Astrocyte of the cerebellum (primary cell): ENCODE measurements at regions not wholly inside any gene's neighbourhood (a gene's known extent, or its start where the extent isn't known, plus 50 kb on each side); places are given as distances from the start of the nearest gene placed in this dataset.
"Not testable (repeated sequence)": the region's sequence is repeated elsewhere in the genome, so short reads cannot be mapped to it uniquely, and the experiment has no call there.

ENCODE experiments used
- DNase-seq: peaks from one replicate; pipeline ENCODE4 v3.0.0-alpha.2; 2011; ENCODE audit warnings: low read depth
- H3K4me3 ChIP-seq: 2 replicates; pipeline ENCODE4 v1.5.1; 2011; ENCODE audit warnings: mild to moderate bottlenecking, low read depth, low read length, moderate library complexity
- in situ Hi-C: cut with HindIII; loops from 2 replicates; pipeline ENCODE4 v1.10.0; 2017; ENCODE audit warnings: low sequenced_read_pairs
- TF ChIP-seq, protein P1 (sequence below): IDR thresholded peaks from 2 replicates; pipeline ENCODE4 v1.5.1; 2012; ENCODE audit warnings: low read length, low read depth, moderate library complexity, mild to moderate bottlenecking; ENCODE audit errors: missing control alignments

- TF ChIP-seq, protein P1, sequence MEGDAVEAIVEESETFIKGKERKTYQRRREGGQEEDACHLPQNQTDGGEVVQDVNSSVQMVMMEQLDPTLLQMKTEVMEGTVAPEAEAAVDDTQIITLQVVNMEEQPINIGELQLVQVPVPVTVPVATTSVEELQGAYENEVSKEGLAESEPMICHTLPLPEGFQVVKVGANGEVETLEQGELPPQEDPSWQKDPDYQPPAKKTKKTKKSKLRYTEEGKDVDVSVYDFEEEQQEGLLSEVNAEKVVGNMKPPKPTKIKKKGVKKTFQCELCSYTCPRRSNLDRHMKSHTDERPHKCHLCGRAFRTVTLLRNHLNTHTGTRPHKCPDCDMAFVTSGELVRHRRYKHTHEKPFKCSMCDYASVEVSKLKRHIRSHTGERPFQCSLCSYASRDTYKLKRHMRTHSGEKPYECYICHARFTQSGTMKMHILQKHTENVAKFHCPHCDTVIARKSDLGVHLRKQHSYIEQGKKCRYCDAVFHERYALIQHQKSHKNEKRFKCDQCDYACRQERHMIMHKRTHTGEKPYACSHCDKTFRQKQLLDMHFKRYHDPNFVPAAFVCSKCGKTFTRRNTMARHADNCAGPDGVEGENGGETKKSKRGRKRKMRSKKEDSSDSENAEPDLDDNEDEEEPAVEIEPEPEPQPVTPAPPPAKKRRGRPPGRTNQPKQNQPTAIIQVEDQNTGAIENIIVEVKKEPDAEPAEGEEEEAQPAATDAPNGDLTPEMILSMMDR, result no peak
- in situ Hi-C loops, result no loop called here
- H3K4me3 ChIP-seq, result no peak overlapping the region
- DNase-seq, result no peak
These were observed 475.4 kb upstream of the CHORDC1 start for GRCh38 chr11:90698238-90698637.

DNA sequence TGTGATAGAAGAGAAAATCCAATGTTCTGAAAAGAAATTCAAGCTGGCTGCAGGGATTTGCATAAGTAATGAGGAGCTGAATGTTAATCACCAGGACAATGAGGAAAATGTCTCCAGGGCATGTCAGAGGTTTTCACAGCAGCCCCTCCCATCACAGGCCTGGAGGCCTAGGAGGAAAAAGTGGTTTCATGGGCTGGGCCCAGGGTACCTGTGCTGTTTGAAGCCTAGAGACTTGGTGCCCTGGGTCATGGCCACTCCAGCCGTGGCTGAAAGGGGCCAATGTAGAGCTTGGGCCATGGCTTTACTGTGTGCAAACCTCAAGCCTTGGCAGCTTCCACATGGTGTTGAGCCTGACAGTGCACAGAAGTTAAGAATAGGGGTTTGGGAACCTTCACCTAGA lies 452.6 kb upstream of the CHORDC1 start:
- H3K4me3 ChIP-seq, in situ Hi-C loops, DNase-seq: not testable (repeated sequence)

DNA sequence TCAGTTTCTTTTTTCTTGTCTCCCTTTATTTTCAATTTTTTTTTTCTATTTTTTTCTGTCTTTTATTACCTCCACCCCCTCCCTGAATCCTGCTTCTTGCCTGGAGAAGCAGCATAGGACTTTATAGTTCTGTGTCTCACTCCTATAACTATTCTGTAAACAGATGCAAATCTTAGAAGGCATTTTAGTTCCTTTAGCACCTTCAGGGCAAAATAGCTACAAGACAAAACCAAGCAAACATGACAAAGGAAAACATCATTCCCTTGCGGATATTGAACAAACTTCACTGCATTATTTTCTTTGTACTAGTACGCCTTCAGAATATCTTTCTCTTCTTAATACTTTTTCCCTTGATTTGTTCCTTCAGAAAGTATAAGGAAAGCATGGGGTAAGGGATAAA lies 446.2 kb upstream of the CHORDC1 start:
- DNase-seq, result no peak
- no peak overlapping the region for H3K4me3 ChIP-seq
- in situ Hi-C loops, result no loop called here
- TF ChIP-seq, protein P1, result no peak

- no peak overlapping the region for H3K4me3 ChIP-seq
- TF ChIP-seq, protein P1, result no peak
- no peak for DNase-seq
- in situ Hi-C loops, result no loop called here
These were observed 445.7 kb upstream of the CHORDC1 start for GRCh38 chr11:90668502-90668901.

DNA sequence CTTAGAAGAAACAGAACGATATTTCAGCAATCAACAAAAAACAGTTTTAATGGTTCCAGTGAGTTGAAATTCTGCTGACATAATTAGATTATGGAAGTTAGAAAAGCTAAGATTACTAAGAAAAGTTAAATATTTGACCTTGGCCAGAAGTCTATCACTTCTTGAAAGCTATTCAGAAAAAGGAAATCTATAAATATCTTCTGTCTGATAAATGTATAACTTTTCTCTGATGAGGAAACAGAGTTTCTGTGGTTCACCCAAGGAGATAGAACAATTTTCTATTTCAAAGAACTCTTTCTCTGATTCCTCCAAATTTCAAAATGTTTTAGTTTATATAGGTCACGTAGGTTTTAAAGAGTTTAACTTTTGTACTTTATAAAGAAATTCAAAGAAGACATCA lies 438.4 kb upstream of the CHORDC1 start:
- TF ChIP-seq, protein P1, result no peak
- no peak overlapping the region for H3K4me3 ChIP-seq
- no peak for DNase-seq
- in situ Hi-C loops, result no loop called here

GRCh38 chr11:90656171-90656570 lies 433.3 kb upstream of the CHORDC1 start:
- TF ChIP-seq, protein P1, result no peak
- no peak overlapping the region for H3K4me3 ChIP-seq
- DNase-seq, result no peak
- in situ Hi-C loops, result no loop called here

DNA sequence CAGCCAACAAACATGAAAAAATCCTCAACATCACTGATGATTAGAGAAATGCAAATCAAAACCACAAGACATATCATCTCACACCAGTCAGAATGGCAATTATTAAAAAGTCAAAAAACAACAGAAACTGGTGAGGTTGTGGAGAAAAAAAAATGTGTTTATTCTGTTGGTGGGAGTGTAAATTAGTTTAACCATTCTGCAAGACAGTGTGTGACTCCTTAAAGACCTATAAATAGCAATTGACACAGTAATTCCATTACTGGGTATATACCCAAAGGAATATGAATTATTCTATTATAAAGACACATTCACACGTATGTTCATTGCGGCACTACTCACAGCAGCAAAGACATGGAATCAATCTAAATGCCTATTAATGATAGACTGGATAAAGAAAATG lies 427.3 kb upstream of the CHORDC1 start:
- in situ Hi-C loops, result no loop called here
- TF ChIP-seq, protein P1, result no peak
- no peak for DNase-seq
- H3K4me3 ChIP-seq, result no peak overlapping the region
